Effector CD4-positive, alpha-beta T cell (primary cell): ENCODE measurements at regions not wholly inside any gene's neighbourhood (a gene's known extent, or its start where the extent isn't known, plus 50 kb on each side); places are given as distances from the start of the nearest gene placed in this dataset.
"Not testable (repeated sequence)": the region's sequence is repeated elsewhere in the genome, so short reads cannot be mapped to it uniquely, and the experiment has no call there.

Source experiments
- DNase-seq: peaks from one replicate; pipeline ENCODE4 v3.0.0-alpha.2; 2020

DNA sequence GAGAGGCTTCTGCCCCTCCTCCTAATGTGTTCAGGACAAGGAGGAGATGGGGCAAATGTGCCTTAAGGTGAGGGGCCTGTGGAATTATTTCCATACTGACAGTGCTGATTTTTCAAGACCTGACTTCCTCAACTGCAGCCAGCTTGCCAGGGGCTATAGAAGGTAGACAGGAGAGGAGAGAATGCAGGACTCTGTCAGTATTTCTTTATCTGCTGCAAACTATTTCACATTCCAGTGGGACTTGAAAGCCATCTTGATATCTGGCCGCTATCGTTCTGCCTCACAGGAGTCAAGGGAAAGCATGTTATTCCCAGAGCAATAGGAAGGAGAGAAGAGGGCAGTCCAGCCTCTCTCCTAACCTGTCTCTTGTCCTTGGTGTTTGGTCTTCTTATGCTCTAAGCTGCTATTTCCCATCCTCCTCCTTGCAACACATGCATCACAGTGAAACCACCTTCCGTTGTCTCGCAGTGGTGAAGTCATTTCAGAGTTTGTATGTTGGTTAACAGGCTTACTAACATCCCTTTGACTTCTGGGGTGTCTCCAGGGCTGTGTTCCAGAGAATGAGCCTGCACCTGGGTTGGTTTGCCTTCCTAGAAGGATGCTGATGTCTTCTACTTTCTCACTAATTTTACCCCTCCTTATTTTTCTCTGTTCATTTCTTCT, 95.1 kb upstream of the MRPS22 start:
- no peak for DNase-seq

DNA sequence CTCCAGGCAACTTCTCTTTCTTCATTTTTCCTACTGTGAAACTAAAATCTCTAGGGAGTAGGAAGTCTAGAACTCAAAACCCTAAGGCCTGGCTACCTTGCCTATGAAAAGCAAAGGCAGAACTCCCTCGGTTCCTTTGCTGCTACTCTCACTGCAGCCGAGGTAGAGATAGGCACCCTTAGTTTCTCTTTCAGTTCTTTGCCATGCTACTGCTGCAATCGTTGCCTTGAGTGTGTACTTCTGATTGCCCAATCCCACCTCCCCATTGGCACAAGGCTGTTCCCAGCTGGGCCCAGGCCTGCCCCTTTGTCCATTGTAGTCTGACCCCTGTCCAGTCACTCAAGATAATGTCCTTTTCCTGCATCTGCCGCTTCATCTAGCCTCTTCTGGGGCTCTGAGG, 92.3 kb upstream of the MRPS22 start:
- DNase-seq, result no peak

DNA sequence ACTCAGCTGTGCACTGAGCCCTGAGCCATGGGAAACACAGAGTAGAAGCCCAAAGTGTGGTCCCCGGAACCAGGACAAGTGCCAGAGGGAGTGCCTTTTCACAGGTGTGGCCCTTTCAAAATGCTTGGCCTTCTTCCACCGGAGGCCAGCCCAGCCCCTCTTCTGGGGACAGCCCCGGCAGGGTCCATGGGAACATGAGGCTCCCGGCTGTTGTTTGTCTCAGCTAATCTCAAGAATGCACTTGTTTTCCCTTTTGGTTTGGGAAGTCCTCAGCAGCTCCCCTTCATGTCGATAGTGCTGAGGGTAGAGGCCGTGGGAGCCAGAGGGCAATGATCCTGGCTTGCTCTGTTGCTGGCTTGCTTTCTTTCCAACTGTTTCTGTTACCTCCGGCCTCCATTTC, 91.1 kb upstream of the MRPS22 start:
- no peak for DNase-seq

DNA sequence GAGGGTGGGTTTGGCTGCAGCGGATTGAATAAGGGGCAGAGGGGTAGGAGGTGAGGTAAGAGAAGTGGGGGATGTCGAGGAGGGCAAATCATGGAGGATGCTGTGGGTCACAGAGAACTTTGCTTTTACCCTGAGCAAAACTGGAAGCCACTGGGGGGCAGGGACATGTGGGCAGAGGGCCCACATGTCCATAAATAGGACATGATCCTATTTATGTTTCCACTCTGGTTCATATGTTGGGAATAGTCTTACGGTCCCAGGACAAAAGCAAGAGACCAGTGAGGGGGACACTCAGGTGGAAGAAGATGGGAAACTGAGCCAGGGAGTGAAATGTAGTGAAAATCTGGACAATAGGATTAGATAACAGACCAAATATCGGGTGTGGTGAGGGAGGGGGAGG, 85.5 kb upstream of the MRPS22 start:
- no peak for DNase-seq

DNA sequence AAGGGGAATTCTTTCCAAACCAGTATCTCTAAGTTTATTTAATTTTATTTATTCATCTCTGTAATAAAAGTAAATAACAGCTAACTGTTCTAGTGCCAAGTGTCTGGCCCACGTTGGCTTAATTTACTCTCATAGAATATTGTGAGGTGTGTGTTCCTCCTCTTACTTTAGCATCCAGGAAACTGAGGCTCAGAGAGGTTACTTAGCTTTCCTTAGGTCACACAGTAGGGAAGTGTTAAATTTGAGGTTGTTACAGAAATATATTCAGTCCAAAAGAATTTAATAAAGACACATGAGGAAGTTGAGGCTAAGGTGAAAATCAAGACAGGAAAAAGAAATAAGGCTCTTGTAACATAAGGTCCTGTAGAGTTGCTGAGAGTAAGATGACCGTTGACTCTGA, 84.4 kb upstream of the MRPS22 start:
- DNase-seq, result no peak

DNA sequence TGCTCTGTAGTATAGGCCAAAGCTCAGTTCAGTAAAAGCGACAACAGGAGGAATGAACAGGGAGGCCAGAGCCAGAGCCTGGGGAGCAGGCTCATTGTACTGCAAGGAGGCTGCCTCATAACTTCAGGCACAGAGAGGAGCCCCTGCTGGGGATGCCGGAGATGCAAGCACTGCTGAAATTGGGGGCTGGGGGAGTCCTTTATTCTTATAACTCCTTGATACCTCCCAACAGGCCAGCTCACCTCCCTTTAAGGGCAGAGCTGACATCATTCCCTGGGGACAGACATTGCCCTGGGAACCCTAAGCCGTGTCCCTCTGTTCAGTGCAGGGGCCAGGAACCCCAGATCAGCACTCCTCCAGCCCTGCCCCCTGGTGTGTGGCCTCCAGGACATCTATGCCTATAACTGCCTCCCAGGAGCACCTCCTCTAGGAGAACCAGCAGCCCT, 83.8 kb upstream of the MRPS22 start:
- no peak for DNase-seq

DNA sequence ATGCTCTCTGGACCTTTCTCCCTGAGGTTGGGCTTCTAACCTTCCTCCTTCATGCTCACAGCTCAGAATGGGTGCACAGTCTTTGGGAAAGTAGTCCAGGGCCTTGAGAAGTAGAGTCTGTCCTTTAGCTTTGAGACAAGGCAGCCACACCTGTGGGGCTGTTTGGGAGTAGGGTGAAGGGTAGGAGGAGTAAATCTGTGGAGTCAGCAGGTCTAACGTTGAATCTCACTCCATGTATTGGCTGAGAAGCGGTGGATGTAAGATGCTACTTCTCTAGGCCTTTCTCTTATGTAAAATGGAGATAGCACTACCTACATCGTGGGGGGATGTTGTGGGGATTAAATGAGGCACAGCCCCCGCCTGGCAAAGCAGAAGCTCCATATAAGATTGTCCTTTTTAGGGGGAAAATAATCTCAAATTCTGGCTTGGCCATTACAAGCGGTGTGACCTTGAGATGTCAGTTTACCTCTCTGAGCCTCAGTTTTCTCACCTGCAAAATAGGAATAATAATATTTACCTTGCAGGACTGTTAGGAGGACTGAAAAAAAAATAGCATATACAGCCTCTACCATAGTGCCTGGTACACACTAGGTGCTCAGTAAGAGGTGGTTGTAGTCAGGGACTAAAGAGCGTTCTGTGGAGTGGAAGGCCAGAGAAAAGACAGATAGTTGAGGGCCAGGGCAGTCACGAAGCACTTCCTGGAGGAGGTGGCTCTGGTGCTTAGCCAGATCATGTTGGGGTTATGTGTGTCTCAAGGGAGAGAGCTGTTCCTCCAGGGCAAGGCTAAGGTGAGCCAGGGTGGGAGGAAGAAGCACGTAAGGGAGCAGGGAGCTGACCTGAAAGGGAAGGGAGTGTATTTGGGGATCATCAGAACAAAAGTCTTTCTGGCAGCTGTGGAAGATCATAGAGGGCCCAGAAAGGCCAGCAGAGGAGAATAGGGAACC, 82.8 kb upstream of the MRPS22 start:
- no peak for DNase-seq

DNA sequence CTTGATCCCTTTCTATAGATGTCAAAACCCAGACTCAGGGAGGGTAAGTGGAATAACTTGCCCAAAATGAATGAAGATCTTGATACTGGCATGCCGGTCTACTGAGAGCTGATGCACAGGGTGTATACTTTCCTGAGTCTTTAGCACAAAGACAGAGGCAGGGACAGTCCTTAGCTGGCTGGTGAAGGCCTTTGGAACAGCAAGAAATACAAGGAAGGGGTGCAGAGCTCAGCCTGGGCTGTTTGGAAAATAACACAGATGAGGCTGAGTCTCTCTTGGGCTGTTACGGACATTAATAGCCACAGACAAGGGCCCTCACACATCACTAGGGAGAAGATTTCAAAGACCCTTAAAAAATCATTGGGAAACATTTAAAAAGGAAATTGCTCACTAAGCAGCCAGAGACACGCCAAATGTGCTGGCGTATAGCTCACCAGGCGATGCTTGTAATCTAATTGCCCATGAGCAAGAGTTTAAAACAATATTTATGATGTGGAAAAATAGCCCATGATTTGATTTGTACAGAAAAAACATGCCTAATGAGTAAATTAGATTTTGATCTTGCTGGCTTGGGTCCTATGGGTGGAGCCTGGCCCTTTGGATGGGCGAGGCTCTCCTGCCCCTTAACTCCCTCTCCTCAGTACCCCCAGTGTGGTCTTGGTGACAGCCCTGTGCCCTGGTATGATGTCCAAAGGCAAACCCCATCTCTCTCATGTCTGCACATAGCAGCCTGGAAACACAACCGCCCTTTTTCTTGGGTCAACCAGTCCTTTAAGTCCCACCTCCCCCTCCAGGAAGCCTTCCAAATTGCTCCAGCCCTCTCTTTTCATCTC, 81.8 kb upstream of the MRPS22 start:
- no peak for DNase-seq

DNA sequence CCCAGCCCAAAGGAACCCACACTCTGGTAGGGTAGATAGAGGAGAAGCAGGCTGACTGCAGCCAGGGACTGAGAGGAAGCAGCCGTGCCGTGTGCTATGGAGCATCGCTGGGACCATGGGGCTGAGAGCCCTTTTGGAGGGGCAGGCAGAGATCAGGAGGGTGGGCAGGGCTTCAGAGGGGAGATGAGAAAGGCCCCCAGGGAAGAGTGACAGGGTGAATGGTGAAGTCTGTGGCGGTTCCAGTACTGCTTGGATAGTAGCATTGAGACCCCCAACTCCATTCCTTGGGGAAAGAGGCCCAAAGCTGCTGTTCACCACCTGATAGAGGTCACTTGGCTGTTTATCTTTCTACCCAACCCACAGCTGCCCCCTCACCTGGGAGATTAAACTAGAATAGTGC, 80.0 kb upstream of the MRPS22 start:
- DNase-seq, result no peak

DNA sequence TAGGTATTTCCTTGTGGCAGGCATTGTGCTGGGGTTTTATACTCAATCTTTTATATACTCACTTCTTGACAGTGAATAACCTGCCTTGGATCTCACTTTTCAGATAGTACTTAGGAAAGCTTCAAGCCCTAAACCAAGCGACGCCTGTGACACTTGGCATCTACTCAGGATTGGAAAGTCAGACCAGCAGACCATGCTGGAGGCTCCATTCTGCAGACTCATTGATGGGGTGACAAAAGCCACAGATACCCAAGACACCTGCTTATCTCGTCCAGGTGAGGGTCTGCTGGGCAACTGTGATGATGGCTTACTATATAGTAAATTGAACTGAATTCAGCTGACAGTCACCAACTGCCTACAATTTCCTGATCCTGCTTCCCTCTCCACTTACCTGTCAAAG, 79.4 kb upstream of the MRPS22 start:
- no peak for DNase-seq

DNA sequence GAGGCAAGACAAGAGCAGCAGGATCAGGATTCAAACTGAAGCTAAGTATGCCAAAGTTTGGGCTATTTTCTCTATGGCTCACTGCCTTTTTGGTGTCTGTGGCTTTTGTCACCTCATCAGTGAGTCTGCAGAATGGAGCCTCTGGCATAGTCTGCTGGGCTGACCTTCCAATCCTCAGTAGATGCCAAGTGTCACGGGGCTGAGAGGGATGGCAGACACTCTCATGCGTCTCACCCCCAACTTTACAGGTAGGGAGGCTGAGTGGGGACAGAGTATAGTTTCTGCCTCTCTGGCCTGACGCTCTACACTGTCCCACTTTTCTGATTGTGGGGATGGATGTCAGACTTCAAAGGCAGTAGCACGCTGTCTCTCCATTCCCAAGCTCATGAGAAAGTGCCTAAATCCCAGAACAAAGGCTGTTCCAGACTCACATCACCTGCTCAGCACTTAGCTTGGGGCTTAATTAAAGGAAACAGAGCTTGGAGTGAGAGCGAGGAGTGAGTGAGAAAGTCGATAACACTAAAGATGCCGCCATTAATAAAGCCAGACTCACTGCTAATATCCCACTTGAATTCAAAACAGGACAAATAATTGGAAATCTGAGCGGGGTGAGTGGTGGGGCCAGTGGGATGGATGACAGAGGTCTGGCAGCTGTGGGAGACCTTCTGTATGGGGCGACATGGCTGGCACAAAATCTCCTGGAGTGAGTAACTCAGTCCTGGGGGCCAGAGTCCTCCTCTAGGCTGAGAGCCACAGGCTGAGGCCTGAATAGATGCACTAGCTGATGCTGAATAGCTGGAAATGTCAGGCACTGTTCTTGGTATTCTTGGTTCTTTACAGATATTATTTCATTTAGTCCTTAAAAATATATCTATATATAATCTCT, 78.4 kb upstream of the MRPS22 start:
- DNase-seq, result no peak

DNA sequence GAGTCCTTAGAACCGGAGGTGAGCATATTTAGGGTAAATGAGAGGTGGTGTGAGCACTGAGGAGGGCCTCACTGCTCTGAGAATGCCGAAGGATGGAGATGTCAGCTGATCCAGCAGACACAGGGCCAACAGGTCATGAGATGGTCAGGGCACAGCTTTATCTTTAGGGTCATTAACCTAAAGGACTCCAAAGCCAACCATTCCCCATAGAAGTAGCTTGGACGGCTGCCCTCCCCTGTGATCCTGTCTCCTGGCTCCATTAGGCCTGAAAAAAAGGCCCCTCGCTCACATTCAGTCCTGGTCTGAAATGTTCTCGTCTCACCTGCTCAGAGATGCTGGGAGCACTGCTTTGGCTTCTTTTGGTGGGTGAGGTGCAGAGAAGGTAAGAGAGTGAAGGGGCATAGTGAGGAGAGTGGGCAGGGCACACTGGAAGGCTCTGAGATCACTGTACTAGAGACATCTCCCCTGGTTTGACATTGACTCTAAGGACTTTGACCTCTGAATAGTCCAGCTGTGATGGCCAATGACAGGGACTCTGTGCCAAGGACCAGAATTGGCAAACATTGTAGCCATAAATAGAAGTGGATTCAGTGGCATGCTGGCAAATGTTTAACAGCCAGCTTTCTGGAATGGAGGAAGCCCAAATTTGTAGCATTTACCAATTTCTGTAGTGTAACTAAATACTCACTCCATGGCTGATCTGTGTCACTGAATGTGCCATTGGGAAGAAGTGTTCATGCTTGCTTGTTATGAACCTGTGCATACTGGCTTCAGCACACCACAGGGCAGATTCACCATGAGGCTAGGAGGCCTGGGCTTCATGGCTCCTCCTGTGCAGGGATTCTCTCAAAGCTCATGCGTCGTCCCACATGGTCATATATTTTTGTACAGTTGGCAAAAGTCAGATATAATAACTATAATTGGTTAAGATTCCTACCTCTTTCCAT, 76.2 kb upstream of the MRPS22 start:
- DNase-seq, result no peak

DNA sequence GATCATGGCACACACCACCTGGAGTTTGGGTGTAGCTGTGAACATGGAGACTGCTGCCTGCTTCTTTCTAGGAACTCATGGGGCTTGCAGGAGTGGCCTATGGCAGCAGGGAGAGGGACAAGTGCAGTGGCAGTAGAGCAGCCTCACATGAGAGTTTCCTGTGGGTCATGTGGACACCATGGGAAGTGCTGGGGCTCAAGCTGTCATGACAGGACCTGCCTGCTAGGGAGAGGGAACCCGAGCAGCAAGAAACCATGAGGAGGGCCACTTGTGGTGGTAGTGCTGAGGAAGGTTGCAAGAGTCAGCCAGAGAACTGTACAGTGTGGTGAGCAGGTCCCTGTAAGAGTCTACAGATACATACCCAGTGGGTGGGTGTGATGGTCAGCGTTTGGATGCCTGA, 73.8 kb upstream of the MRPS22 start:
- no peak for DNase-seq

DNA sequence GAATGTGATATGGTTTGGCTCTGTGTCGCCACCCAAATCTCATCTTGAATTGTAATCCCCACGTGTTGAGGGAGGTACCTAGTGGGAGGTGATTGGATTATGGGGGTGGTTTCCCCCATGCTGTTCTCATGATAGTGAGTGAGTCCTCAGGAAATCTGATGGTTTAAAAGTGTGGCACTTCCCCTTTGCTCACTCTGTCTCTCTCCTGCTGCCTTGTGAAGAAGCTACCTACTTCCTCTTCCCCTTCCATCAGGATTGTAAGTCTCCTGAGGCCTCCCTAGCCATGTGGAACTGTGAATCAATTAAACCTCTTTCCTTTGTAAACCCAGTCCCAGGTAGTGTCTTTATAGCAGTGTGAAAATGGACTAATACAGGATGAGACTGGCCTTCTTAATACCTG, 73.2 kb upstream of the MRPS22 start:
- DNase-seq, result not testable (repeated sequence)

DNA sequence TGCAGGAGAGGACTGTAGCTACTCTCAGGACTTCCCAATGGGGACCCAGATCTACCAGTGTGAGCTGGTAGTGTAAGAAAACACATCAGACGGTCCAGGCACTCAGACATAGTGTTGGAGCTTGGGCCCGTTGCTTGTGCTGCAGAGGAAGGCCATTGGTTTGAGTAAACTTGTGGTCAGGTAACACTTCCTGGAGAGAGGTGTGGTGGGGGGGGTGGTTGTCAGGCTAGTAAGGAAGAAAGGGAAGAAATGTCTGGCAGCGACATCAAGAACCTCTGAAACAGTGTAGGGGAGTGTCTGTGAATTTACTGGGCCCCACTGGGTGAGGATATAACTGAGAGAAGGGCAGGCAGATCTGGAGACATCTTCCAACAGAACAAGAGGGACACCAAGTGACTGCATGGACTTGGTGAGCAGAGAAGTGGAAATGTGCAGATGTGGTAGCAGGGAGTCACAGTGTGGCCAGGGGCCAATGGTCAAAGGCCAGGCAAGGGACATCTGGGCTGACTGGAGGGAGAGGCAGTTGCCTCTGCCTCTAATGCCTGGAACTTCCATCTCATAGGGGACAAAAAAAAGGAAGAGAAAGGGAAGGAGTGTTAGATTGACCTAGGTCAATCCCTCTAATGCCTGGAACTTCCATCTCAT, 63.7 kb upstream of the MRPS22 start:
- DNase-seq, result no peak

DNA sequence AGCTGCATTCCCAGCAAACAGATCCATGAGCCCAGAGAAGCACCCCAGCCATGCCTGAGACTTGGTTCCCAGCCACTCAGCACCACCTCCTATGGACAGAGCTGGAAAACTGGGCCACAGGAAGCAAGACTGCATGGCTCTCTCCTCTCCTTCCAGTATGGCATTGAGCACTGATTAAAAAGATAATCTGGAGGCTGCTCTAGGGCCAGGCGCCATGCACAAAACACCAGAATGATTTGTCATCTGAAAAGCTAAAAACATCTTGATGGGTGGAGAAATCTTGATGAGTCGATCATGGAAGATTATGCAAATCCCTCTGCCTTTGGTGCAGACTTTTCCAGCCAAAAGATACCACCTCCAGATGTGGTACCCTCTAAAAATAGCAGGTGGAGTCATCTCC, 62.7 kb upstream of the MRPS22 start:
- DNase-seq, result no peak

DNA sequence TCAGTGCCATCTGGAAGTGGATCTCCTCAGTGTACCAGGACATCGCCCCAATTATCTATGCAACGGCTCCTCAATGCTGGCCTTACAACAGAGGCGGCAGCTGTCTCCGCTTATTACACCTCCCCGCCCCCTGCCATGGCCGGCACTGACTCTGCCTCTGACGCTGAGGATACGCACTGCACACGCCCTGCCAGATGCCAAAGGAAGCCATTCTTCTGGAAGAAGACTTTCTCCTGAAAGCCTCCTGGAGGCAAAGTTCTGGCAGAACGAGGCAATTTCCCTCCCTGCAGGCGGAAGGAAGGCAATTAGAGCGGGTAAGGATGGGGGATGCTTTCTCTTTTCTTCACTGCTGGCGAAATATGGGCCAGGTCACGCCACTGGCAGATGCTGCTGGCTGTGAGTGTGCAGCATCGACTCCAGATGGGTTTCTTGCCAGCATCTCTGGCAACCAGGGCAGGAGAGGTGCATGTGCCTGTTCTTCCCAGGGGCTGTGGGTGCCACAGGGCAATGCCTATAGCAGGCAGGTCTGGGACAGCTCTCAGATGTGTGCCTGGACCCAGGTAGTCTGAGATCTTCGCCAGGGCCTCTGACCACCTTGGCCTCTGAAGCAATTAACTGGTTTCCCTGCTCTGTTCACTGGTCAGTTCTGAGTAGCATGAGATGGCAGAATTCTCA, 62.2 kb upstream of the MRPS22 start:
- DNase-seq, result no peak

DNA sequence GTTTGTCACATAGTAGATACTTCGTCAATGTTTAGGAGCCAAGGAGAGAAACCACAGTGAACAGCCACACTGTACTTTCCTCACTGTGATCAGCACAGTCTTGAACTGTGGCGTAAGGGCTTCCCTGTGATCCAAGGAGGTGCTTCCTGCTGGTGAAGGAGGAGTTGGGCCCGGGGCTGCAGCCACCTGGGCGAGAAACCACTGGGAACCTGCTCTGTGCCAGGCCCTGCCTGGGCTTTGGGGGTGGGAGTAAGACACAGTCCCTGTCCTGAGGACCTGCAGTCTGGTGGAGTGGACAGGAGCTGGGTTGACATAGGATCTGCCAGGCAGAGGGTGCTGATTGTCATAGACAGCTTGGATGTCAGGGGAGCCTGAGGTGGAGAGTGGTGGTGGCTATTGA, 60.5 kb upstream of the MRPS22 start:
- no peak for DNase-seq

DNA sequence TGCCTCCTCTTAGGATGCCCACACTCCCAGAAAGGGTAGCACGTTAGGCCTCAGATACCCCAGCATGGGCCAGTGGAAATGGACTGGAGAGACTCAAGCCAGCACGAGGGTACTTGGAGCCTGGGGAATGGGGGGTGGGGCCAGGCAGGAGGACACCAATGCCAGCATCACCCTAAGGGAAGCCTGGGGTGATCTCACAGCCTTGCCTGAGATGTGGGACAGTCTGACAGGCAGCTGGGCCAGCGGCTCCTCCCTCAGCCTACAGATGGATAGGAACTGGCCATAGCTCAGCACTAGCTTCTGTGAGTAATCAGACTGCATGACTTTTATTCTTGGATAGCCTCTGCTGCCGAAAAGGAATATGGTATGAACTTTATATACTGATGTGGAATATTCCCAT, 59.6 kb upstream of the MRPS22 start:
- DNase-seq, result no peak

DNA sequence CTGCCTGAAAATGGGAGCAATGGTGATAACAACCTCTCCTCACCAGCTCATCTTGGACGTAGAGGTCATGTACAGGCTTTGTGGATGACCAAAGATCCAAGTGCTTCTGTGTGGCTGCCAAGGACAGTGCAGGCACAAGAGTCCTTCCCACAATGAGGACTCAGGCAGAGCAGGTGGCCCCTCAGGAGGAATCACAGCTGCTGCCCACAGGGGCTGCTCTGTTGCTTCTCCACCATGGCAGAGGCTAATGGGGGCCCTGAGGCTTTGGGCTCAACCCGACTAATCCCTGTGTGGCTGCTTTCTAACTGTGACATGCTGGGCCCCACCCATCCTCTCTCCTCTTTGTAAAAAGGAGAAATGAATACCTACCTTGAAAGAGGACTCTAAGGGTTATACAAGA, 58.1 kb upstream of the MRPS22 start:
- DNase-seq, result no peak
